ENCODE measurements at regions not wholly inside any gene's neighbourhood (a gene's known extent, or its start where the extent isn't known, plus 50 kb on each side); places are given as distances from the start of the nearest gene placed in this dataset.
"Not testable (repeated sequence)": the region's sequence is repeated elsewhere in the genome, so short reads cannot be mapped to it uniquely, and the experiment has no call there.

DNA sequence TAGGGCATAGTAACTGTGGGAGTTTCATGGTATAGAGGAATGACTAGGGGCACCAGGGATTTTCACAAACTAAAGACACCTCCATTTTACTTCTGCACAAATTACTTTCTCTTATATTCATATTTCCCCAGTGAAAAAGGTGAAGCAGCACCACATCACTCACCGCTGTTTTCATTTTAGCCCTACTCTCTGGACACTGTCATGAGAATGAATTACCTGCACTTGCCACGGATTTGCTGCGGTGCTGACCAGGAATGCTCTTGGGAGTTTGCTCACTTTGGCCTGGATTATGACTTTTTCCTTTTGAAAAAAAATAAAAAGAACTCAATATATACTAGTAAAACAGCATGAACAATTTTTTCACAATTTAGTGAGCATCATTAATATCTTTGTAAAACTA, 351.3 kb downstream of the NKX6-1 start:
- Histone ChIP-seq H3K36me3 (no peaks in the 10 kb centered on the region), H3K27me3 (no peaks in the 10 kb centered on the region), H3K27ac (no peak overlapping the region), H3K9me3 (no peaks in the 10 kb centered on the region), H3K4me1 (no peaks in the 10 kb centered on the region), H3K4me3 (no peak overlapping the region)
- TF ChIP-seq, protein P1, sequence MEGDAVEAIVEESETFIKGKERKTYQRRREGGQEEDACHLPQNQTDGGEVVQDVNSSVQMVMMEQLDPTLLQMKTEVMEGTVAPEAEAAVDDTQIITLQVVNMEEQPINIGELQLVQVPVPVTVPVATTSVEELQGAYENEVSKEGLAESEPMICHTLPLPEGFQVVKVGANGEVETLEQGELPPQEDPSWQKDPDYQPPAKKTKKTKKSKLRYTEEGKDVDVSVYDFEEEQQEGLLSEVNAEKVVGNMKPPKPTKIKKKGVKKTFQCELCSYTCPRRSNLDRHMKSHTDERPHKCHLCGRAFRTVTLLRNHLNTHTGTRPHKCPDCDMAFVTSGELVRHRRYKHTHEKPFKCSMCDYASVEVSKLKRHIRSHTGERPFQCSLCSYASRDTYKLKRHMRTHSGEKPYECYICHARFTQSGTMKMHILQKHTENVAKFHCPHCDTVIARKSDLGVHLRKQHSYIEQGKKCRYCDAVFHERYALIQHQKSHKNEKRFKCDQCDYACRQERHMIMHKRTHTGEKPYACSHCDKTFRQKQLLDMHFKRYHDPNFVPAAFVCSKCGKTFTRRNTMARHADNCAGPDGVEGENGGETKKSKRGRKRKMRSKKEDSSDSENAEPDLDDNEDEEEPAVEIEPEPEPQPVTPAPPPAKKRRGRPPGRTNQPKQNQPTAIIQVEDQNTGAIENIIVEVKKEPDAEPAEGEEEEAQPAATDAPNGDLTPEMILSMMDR (IDR thresholded peaks at IDR 0.05): no peak
- intact Hi-C loops (cut with DNase I; ENCODE audit: low total_unique reads): no loop called here
- no peak for DNase-seq

DNA sequence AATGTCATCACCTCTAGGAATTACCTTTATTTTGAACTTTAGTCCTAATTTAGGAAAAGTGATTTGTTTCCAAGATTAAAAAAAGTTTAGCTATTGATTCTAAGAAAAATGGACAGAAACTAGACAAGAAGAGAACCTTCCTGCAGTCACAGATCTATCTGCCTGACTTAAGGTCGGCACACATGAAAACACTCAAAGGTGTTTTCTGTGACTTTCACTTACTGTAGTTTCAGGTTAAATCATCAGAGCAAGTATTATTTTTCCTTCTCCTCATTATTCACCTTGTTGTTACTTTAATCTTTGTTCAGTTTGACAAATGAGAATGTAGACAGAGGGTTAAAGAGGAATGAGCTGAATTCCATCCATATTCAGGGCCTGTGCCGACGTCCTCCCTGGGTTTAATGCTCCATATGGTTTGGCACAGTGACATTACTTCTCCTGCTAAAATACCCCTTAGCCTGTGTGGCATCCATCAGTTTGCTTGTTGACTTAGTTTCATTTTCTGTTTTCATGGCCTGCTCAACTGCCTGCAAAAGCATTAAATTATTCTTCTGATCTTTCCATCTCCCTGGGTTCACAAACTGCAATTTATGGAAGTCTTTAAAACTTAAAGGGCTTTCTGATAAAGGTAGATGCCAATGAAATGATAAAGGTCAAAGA, 352.7 kb downstream of the NKX6-1 start:
- Histone ChIP-seq H3K36me3 (no peaks in the 10 kb centered on the region), H3K27me3 (no peaks in the 10 kb centered on the region), H3K27ac (no peak overlapping the region), H3K4me1 (no peaks in the 10 kb centered on the region), H3K9me3 (no peaks in the 10 kb centered on the region), H3K4me3 (no peak overlapping the region)
- intact Hi-C loops (cut with DNase I; ENCODE audit: low total_unique reads): no loop called here
- DNase-seq: no peak
- TF ChIP-seq, protein P1 (IDR thresholded peaks at IDR 0.05): no peak

DNA sequence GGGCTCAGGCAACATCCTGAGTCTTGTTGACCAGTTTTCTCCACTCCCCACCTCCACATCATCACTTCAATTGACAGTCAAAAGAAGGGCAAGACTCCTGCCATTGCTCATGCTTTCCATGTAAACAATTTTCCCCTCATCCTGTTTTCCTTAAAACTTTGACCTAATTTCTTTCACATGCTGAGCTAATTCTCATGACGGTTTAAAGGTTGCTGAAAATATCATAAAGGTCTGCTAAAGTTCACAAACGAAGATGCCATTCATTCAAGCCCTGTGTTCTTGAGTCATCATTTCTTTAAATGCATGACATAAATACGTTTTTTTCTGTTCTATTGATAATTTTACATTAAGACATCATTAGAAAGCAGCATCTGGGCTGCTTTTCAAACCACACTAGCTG, 353.9 kb downstream of the NKX6-1 start:
- Histone ChIP-seq H3K27me3 (no peaks in the 10 kb centered on the region), H3K27ac (no peak overlapping the region), H3K4me1 (no peaks in the 10 kb centered on the region), H3K36me3 (no peaks in the 10 kb centered on the region), H3K4me3 (no peak overlapping the region), H3K9me3 (no peaks in the 10 kb centered on the region)
- intact Hi-C loops (cut with DNase I; ENCODE audit: low total_unique reads): no loop called here
- no peak for DNase-seq
- TF ChIP-seq, protein P1 (IDR thresholded peaks at IDR 0.05): no peak

DNA sequence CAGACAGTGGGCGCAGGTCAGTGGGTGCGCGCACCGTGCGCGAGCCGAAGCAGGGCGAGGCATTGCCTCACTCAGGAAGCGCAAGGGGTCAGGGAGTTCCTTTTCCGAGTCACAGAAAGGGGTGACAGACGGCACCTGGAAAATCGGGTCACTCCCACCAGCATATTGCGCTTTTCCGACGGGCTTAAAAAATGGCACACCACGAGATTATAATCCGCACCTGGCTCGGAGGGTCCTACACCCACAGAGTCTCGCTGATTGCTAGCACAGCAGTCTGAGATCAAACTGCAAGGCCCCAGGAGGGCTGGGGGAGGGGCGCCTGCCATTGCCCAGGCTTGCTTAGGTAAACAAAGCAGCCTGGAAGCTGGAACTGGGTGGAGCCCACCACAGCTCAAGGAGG, 372.2 kb downstream of the NKX6-1 start:
- H3K9me3 ChIP-seq; H3K27me3 ChIP-seq; intact Hi-C loops (cut with DNase I; ENCODE audit: low total_unique reads); DNase-seq; H3K4me3 ChIP-seq; H3K36me3 ChIP-seq; H3K4me1 ChIP-seq; H3K27ac ChIP-seq: not testable (repeated sequence)

DNA sequence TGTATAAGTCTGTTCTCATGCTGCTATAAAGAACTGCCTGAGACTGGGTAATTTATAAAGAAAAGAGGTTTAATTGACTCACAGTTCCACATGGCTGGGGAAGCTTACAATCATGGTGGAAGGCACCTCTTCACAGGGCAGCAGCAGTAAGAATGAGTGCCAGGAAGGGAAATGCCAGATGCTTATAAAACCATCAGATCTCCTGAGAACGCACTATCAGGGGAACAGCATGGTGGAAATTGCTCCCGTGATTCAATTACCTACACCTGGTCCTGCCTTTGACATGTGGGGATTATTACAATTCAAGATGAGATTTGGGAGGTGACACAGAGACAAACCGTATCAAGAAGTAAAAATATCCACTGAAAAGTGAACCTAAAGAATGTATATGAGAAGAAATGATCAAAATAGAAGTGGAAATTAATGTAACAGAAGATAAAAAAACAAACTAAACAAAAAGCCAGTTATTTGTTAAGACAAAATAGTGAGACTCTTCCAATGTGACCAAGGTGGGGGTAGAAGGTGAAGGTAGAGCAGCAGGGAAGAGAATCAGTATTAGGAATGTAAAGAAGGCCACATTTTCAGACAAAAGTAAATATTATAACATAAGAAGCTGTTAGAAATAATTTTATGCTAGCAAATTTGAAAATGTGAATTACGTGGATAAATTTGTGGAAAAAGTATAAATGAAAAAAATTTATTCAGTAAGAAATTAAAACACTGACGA, 372.9 kb downstream of the NKX6-1 start:
- H3K9me3 ChIP-seq: no peaks in the 10 kb centered on the region
- H3K4me1 ChIP-seq: no peaks in the 10 kb centered on the region
- no peak overlapping the region for H3K27ac ChIP-seq
- H3K4me3 ChIP-seq: no peak overlapping the region
- no peak for DNase-seq
- TF ChIP-seq, protein P1 (IDR thresholded peaks at IDR 0.05): no peak
- intact Hi-C loops (cut with DNase I; ENCODE audit: low total_unique reads): no loop called here
- H3K27me3 ChIP-seq: no peaks in the 10 kb centered on the region
- H3K36me3 ChIP-seq: no peaks in the 10 kb centered on the region

DNA sequence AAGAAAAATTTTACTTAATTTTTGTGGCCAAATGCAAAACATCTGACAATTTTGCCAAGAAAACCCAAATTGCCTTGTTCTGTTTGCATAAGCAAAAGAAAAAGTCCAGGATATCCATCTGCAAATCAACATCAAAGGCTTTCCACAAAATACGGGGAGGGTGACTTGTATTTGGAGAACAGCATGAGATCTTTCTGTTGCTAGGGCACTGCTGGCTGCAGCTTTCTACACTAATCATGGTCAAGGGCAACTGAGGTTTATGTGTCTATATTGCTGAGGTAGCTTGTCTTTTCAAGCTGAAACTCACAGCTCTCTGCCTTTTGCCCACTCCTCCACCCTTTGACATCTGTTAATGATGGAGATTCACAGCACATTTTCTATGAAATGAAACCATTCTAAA, 389.1 kb downstream of the NKX6-1 start:
- no peak overlapping the region for H3K4me3 ChIP-seq

DNA sequence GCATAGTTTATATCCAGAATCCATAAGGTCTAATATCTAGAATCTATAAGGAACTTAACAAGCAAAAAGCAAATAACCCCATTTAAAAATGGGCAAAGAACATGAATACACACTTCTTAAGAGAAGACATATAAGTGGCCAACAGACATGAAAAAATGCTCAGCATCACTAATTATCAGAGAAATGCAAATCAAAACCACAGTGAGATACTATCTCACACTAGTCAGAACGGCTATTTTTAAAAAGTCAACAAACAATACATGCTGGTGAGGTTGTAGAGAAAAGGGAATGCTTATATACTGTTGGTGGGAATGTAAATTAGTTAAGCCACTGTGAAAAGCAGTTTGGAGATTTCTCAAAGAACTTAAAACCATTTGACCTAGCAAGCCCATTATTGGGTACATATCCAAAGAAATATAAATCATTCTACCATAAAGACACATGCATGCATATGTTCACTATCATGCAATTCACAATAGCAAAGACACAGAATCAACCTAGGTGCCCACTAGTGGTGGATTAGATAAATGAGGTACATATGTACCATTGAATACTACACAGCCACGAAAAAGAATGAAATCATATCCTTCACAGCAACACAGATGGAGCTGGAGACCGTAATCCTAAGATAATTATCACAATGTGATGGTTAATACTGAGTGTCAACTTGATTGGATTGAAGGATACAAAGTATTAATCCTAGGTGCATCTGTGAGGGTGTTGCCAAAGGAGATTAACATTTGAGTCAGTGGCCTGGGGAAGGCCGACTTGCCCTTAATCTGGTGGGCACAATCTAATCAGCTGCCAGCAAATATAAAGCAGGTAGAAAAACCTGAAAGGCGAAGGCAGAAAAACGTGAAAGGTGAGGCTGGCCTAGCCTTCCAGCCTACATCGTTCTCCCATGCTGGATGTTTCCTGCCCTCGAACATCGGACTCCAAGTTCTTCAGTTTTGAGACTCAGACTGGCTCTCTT, 397.2 kb downstream of the NKX6-1 start:
- H3K9me3 ChIP-seq; intact Hi-C loops (cut with DNase I; ENCODE audit: low total_unique reads); H3K4me1 ChIP-seq; H3K4me3 ChIP-seq; H3K27me3 ChIP-seq; H3K27ac ChIP-seq; DNase-seq; H3K36me3 ChIP-seq: not testable (repeated sequence)

More for the DNA sequence above, 389.1 kb downstream of the NKX6-1 start:
- H3K9me3 ChIP-seq: peaks cover 0 to 7% (median 0%) of the 10 kb centered on the region in 3 donors
- H3K4me1 ChIP-seq: no peaks in the 10 kb centered on the region
- no peaks in the 10 kb centered on the region for H3K27me3 ChIP-seq
- TF ChIP-seq, protein P1 (IDR thresholded peaks at IDR 0.05): no peak
- no peaks in the 10 kb centered on the region for H3K36me3 ChIP-seq
- no peak overlapping the region for H3K27ac ChIP-seq
- DNase-seq: no peak
- intact Hi-C loops (cut with DNase I; ENCODE audit: low total_unique reads): no loop called here
